Mucosa of gallbladder (tissue), 1 donor: ENCODE measurements at regions not wholly inside any gene's neighbourhood (a gene's known extent, or its start where the extent isn't known, plus 50 kb on each side); places are given as distances from the start of the nearest gene placed in this dataset.
"Not testable (repeated sequence)": the region's sequence is repeated elsewhere in the genome, so short reads cannot be mapped to it uniquely, and the experiment has no call there.

ENCODE experiments used
- DNase-seq: peaks from one replicate; pipeline ENCODE4 v3.0.0-alpha.2; 2020; ENCODE audit warnings: low spot score
- donor health status: DM: no; HTN: no; CAD: no.

DNA sequence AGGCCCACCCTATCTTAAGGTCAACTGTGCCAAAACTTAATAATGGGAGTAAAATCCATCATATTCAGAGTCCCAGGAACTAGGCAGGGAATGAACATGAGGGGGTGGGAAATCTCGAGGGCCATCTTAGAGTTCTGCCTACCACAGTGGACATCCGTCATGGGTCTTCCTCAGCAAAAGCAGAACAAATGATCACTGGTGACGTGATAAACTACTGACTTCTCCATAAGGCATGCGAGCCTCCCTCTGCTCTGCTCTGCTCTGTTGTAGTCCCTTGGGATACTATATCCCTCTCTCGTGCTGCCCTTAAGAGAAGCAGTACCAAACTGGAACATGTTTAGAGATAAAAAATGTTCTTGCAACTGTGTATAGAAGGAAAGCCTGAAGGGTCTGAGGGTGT, 603.8 kb downstream of the TTLL7 start:
- not testable (repeated sequence) for DNase-seq

DNA sequence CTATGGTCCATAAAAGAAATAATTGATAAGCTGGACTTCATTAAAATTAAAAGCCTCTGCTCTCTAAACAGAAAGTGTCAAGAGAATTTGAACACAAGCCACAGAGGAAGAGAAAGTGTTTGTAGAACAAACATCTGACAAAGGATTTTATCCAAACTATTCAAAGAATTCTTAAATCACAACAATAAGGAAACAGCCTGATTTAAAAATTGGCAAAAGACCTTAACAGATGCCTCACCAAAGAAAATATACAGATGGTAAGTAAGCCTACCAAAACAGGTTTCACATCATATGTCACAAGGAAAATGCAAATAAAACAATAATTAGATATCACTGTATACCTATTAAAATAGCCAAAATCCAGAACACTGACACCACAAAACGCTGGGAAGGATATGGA, 612.0 kb downstream of the TTLL7 start:
- DNase-seq = not testable (repeated sequence)

DNA sequence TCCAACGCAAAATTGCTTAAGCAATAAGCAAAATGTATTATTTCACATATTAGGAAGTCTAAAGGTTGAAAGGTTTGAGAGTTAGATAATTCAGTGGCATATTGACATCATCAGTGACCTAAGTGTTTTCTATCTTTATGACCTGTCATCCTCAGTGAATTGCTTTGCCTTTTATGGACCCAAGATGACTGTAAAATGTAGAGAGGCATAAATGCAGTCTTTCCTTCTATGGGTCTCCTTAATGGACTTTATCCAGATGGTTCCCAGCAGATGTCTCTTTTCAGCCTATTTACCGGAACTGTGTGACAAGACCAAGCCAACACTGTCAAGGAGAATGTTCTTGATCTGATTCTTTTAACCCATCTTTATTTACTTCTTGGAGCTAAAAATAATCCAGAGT, 615.8 kb downstream of the TTLL7 start:
- not testable (repeated sequence) for DNase-seq

DNA sequence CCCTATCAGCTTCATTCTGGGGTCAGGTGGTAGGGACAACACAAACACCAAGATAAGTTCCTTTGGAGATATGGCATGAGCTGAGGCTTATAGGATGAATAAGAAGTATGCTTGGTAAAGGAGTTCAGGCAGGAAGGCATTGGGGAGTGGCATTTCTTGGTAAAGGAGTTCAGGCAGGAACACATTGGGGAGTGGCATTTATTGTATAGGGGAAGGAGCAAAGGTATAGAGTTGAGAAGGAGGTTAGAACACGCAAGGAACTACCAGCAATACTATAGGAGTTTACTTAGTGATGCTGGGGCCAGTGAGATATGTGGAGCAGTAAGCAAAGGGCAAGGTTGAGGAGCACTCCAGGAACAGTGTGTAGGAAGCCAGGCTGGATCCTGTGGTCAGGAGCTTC, 625.9 kb downstream of the TTLL7 start:
- not testable (repeated sequence) for DNase-seq

DNA sequence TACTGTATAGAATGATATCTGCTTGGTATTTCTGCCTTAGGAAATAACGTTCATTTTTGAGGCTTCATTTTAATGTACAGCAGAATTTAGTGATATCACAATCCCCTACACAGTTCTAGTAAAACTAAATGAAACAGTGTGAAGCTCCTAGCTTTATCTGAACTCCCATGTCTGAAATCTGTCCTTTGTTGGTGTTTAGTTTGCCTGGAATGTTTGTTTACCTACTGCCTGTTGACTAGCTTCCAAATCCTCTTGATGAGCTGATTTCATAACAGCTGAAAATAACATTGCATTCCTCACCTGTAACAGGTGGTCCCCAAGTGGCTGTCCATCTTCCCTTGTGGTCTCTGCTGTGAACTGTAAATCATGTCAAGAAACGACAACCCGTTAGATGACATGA, 629.1 kb downstream of the TTLL7 start:
- not testable (repeated sequence) for DNase-seq

DNA sequence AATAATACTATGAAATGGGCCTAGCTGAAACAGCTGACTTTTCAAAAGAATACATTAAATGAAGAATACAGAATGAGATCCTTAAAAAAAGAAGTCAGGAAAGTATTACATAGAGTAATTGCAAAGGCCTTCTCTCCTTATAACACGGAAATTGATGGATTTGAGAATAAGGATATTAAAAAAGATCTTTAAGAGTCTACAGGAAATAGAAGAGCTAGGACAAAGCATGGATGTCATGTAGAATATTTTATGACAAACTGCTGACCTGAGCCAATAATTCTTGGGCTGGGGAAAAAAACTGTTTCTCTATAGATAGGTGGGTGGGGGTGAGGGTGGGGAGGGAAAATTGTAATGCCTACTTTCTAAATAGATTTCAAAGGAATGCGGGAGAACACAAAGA, 633.6 kb downstream of the TTLL7 start:
- not testable (repeated sequence) for DNase-seq

DNA sequence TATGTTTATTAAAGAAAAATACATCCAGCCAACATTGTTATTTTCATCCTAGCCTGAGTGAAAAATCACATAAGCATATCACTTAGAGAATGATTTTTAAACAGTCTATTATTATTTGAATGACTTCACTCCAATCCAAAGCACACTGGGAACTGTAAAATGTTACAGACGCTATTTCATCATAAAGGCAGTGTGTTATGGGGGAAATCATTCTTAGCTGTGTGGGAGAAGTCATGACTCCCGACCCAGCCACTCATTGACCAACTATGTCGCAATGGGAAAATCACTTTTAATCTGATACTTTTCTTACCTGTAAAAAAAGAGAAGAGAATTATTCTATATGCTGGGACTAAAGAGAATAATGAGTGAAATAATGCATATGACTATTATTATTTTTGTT, 653.6 kb downstream of the TTLL7 start:
- not testable (repeated sequence) for DNase-seq

DNA sequence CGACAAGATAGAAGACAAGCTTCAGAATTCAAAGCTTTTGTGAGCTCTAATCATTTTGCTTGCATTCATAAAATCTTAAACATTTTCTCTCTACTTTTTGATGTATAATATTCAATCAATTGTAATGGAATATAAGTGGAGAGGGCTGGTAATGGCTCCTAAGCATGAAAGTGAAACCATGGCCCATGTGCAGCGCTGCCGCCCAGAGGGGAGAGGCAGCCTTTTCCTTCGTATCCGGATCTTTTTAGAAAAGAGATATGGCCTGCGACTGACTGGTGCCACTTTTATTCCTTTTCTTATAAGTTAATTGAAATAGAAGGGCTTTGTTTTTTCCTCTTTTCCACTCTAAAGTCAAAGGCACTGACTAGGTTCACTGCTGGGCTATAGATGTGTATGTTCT, 655.2 kb downstream of the TTLL7 start:
- DNase-seq = not testable (repeated sequence)

DNA sequence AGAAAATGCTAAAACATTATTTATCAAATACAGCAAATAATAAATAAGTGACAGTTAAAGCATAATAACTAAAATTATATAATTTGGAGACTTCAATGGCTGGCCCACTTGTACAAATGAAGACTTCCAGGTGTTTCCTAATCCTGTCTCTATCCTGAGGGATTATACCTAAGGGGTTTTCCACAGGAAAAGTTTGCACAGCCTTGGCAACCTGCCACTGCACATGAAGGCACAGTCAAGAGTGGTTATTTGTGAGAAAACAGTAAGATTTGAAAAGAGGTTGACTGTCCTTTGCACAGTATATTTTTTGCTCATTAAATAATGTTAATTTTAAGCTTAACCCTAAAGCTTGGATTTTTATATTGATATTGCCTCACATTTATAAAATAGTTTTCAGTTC, 655.9 kb downstream of the TTLL7 start:
- DNase-seq = not testable (repeated sequence)

DNA sequence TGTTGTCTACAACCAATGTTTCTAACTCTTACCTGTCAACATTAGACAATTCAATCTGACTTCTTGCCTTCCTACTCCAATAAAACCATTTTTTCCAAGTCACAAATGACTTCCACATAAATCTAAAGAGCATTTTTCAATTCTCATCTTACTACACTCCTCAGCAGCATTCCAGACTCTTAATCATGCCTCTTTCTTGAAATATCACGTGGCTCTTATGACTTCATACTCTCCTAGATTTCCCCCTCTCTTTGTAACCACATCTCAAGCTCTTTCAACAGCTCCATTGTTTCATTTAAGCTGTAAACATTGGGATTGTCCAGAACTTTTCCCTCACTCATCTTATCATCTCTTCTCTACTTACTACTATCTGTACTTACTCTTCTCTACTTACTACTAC, 666.6 kb downstream of the TTLL7 start:
- not testable (repeated sequence) for DNase-seq

DNA sequence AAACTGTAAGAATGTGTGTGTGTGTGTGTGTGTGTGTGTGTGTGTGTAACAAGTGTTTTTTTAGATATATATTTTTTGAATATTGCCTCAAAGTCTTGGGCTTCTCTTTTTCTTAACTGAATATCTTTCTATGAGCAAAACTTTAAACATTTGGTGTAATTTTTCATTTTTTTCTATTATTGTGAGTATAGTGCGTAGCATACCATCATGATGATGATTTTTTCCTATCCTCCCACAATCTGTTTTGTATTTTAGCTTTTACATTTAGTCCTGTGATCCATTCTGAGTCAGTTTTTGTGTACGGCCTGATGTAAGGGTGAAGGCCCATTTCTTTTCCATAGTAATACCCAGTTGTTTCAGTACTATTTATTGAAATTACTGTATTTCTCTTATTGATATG, 680.6 kb downstream of the TTLL7 start:
- no peak for DNase-seq

DNA sequence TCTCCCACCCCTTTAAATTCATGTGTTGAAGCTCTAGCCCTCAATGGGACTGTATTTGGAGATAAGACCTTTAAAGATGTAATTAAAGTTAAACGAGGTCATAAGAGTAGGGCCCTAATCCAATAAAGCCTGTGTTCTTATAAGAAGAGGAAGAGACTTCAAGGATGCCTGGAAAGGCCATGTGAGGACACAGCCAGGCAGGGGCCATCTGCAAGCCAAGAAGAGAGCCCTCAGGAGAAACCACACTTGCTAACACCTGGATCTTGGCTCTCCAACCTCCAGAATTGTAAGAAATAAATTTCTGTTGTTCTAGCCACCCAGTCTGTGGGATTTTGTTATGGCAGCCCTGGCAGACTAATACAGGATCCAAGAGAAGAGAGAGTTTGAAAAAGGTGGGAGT, 683.5 kb downstream of the TTLL7 start:
- DNase-seq = not testable (repeated sequence)

DNA sequence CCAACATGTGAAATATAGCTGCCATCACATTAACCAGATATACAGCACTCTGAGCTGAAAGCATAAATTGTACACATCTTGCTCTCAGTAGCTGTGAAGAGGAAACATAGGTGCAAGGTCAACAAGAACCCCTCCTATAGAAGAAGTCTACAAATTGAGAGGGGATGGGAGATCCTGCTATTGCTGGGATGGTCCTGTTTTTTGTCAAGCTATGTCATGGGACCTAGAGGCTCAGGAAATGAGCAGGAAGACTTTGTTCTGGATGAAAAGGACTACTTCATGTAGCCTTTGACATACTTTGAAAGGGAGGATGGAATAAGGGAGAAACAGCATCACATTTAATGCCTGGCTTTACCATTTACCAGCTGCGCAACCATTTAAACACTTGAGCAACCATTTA, 688.8 kb downstream of the TTLL7 start:
- DNase-seq = not testable (repeated sequence)

DNA sequence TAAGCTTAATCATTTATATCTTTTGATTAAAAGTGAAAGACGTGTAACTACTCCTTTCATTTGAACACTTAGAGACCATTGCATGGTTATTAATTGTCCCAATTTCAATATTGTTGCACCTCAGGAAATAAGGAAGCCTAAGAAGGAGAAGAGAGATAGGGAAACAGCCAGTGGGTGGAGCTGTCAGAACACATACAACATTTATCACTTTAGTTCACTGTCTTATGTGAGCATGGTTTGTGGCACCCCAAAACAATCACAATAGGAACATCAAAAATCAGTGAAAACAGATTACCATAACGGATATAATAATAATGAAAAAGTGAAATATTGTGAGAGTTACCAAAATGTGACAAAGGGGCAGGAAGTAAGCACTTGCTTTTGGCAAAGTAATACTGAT, 689.9 kb downstream of the TTLL7 start:
- DNase-seq = not testable (repeated sequence)

DNA sequence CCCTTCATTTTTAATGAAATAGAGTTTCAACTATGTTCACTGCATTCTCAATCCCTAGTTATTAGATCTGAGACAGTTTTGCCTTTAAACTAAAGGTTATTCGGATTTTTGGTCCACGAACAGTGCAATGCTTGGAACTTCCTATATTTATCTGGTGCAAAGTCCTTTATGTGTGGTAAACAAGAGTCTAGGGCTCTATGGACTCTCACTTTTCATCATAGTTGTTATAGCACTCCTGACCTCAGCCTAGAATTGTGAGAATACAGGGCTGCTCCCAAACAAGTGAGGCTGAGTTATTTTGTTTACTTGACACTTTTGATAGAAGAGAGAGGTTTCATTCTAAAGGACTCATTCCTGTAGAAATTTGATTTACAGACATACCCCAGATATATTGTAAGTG, 692.1 kb downstream of the TTLL7 start:
- DNase-seq = not testable (repeated sequence)

DNA sequence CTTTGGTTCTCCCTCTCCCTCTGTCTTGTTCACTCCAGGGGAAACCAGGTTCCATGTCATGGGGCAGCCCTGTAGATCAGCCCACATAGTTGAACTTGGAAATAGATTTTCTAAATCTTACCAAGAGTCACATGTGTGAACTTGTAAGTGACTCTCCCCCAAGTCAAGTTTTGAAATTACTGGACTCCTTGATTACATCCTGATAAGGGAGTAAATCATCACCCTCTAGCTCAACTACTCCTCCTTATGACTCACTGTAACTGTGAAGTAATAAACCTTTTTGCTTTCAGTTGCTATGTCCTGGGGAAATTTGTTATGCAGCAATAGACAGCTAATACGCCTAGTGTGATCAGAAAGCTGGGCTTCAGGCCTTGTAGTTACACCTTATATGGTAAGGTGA, 703.3 kb downstream of the TTLL7 start:
- not testable (repeated sequence) for DNase-seq

DNA sequence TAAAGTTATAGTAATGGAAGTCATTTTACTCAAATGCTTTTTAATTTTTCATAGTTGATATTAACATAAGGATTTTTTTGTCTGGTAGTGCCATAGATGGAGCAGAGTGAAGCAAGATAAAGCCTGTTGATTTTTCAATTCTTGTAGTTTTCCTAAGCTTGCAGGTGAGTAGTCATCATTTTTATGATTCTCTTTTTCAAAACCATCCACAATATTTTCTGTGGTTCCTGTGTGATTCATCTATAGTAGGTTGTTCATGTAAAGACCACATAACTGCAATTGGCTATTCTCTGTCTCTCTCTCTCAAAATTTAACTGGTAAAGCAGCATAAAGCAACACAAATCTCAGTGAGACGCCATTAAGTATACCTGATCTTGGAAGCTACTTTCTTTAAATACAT, 711.5 kb downstream of the TTLL7 start:
- DNase-seq = not testable (repeated sequence)

DNA sequence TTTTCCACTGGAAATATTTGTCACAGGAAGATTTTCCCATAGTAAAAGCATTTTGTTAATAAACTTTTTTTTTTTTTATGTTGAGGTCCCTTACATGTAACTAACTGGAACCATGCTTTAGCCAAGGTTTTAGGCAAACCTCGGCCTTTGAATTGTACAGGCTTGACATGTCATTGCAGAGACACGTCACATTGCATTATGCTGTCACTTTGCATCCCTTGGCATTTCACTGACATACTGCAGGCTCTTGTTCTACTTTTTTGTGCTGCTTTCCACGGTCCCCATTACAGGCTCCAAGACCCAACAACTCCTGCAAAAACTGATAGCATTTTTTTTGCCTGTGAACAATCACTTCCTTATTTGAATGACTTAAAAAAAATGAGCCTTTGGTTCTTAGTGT, 724.3 kb downstream of the TTLL7 start:
- DNase-seq = not testable (repeated sequence)

DNA sequence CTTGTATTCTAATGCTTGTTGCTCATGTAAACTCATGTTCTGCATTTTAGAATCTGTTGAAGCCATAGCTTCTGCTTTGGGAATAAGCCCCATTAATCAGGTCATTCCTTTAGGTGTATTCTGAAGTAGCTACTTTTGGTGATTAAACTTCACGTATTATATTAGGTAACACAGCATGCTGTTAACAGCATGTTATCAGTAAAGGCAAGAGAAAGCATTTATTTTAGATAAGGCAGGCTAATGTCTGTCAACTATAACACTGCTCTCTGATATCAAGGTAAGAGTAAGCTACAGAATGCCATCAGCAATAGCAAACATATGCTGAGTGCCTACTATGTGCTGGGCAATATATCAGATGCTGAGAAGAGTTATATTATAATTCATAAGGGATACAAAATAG, 726.4 kb downstream of the TTLL7 start:
- not testable (repeated sequence) for DNase-seq

DNA sequence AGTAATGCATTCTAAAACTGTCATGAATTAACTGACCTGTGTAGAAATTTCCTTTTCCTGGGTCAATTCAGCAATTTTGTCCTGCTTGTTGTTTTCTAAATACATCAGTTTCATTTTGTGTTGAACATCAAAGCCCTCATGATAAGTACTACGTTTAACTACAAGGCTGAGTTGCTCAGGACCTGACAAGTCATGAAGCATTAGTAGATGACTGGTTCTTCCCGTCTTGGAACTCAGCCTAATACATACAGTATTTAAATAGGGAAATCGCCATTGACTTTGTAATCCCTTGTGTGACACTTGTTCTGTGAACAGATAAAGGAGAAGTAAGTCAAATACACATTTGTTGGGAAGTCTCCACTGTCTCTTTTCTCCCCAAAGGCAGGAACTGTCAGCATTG, 727.1 kb downstream of the TTLL7 start:
- DNase-seq = not testable (repeated sequence)

DNA sequence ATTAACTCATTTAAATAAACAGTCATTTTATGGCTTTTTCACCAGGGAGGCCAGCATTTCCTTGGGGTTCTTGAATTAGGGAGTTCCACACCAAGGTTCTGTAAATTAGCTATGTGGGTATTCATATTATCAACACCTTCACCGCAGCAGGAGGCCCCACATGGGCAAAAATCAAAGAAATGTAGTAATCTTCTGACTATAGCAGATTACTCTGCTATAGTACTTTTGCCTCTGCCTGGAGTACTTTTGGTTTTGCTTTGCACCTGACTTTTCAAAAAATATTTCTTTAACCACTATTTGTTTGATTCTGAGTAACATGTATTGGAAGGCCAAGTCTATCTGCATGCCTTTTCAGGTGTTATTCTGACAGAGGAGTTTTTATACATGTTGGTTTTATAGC, 728.1 kb downstream of the TTLL7 start:
- not testable (repeated sequence) for DNase-seq

DNA sequence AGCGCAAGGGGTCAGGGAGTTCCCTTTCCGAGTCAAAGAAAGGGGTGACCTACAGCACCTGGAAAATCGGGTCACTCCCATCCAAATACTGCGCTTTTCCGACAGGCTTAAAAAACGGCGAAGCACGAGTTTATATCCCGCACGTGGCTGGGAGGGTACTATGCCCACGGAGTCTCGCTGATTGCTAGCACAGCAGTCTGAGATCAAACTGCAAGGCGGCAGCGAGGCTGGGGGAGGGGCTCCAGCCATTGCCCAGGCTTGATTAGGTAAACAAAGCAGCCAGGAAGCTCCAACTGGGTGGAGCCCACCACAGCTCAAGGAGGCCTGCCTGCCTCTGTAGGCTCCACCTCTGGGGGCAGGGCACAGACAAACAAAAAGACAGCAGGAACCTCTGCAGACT, 735.1 kb downstream of the TTLL7 start:
- DNase-seq = not testable (repeated sequence)

DNA sequence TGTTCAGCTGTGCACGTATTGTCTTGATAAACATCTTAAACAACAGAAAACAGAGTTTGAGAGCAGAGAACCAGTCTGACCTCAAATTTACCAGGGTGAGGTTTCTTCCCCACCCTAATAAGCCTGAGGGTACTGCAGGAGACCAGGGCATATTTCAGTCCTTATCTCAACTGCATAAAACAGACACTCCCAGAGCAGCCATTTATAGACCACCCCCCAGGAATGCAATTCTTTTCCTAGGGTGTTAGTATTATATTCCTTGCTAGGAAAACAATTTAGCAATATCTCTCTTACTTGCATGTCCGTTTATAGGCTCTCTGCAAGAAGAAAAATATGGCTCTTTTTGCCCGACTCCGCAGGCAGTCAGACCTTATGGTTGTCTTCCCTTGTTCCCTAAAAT, 747.2 kb downstream of the TTLL7 start:
- DNase-seq = not testable (repeated sequence)

DNA sequence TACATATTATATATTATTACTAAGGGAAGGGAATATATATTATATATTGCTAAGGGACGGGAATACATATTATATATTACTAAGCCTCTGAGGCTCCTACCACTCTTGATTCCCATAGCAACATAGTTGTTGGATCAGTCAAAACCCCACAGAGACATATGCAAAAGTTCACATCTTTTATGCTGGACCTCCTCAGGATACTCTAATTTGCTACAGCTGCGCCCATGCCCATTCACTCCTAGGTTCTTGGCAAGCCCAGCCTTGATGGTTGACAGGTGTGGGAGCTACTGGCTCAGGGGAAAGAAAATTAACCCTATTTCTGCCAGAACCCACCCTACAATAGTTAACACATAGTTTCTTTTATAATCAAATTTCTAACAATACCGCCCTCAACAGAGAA, 752.2 kb downstream of the TTLL7 start:
- DNase-seq = not testable (repeated sequence)

DNA sequence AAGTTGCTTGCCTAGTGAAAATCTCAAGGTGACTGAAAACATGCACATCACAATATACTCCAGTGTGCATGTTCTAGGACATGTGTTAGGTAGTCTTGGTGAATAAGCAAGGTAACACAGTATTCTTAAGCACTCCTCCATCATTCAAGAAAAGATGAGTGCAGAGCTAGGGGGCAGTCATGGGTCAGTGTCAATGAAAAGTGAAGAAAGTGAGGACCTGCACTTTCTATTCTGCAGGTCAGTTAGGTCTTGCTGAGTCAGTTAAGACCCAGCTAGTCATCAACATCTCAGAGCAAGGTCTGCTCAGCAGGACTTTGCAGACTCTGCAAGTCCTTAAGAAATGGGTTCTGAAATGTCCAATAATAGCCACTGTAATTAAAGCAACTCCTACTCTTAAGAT, 754.1 kb downstream of the TTLL7 start:
- DNase-seq = not testable (repeated sequence)
